ENCODE measurements at regions not wholly inside any gene's neighbourhood (a gene's known extent, or its start where the extent isn't known, plus 50 kb on each side); places are given as distances from the start of the nearest gene placed in this dataset.
"Not testable (repeated sequence)": the region's sequence is repeated elsewhere in the genome, so short reads cannot be mapped to it uniquely, and the experiment has no call there.

DNA sequence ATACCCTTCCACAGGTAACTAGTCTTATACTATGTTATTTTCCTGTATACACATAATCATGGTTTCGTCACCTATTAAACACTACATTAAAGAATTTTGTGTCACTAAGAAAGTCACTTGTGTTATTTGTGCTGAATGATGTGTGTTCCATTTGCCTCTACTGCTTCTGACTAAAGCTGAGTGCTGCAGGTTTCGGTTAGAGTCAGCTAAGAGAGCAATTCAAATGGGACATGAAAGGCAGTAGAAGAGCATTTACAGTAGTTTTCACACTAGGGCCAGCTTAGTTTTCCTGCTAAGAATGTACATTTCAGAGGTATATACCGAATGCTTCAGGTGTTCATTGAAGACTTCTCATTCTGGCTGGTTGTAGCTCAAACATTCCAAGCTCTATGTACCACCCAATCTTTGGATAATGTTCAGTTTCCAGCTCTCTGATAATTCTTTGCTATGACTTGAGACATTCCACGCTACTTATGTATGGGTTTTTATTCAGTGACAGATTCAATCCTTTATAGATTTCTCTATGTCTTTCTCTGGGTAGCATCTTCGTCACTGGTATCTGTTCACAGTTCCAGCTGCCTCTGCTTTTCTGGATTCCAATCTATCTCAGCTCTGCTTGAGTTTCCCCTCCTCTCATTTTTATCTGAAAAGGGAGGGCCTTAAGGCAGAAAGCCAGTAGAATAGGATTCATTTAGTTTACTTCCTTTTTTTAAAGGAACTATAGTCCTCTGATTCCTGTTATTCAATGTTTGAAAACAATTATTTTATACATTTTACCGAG lies 164.4 kb downstream of the CXXC4 start:
- DNase-seq (ENCODE audit: low spot score): no peak

DNA sequence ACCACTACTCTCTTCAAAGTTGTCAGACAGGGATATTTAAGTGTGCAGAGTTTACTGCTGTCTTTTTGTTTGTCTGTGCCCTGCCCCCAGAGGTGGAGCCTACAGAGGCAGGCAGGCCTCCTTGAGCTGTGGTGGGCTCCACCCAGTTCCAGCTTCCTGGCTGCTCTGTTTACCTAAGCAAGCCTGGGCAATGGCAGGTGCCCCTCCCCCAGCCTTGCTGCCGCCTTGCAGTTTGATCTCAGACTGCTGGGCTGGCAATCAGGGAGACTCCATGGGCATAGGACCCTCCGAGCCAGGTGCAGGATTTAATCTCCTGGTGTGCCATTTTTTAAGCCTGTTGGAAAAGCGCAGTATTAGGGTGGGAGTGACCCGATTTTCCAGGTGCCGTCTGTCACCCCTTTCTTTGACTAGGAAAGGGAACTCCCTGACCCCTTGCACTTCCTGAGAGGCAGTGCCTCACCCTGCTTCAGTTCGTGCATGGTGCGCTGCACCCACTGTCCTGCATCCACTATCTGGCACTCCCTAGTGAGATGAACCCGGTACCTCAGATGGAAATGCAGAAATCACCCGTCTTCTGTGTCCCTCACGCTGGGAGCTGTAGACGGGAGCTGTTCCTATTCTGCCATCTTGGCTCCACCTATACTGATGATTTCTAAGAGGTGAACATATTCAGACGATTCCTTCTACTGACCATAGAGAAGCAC lies 167.6 kb downstream of the CXXC4 start:
- not testable (repeated sequence) for DNase-seq (ENCODE audit: low spot score)

DNA sequence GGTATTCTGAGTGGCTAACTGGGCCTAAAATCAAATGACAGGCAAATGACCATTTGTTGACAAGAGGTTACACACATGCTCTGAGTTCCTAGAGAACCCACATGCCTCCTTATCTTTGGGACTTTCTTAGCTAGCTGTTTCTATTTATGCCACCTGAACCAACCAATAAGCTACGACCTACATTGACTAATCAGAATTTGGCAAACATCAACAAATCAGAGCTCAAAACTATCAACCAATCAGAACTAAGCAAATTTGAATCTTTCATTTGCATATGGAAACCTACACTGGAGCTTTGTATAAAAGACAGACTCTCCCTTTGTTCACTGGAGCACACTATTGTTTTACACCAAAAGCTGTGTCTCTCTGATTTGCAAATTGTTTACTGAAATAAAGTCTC lies 192.0 kb downstream of the CXXC4 start:
- no peak for DNase-seq (ENCODE audit: low spot score)

DNA sequence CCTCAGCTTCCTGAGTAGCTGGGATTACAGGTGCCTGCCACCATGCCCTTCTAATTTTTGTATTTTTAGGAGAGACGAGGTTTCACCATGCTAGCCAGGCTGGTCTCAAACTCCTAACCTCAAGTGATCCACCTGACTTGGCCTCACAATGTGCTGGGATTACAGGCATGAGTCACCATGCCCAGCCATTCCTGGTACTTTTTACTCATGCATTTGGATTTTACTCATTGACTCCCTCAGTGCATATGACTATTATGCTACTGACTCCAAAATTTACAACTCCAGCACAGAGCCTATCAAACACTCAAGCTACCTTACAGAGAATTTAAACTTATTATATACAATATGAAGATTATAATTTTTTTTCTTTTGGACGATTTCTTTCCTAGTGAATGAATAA lies 199.9 kb downstream of the CXXC4 start:
- DNase-seq (ENCODE audit: low spot score): no peak

DNA sequence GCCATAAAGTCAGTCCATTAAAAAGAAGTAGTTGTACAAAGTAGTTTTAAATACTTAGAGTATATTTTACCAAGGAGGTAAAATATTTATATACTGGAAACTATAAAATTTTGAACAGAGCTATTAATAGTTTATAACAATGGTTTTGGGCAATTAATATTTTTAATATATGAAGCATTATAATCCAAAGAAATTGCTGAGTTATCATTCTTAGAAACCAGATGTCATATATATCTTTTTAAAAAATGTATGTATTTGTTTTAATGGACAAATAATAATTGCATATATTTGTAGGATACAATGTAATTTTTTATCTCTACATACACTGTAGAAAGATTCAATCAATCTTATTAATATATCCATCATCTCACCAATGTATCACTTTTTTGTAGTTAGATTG lies 207.8 kb downstream of the CXXC4 start:
- DNase-seq (ENCODE audit: low spot score): no peak

DNA sequence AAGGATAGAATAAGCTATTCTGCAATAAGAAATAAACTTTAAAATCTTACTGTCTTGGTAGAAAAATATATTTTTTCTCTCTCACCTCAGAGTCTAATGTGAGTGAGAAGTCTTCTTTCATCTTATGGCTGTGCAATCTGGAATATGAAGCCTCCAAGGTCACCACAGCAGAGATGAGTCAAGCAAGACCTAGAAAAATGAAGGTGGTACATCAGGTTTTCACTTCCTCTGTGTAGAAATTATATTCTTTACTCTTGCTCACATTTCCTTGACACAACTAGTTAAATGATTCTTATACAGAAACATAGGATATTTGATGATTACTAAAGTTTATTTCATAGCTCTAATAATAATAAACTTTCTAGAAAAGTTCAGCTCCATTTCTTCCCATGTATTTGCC lies 211.4 kb downstream of the CXXC4 start:
- DNase-seq (ENCODE audit: low spot score): no peak

DNA sequence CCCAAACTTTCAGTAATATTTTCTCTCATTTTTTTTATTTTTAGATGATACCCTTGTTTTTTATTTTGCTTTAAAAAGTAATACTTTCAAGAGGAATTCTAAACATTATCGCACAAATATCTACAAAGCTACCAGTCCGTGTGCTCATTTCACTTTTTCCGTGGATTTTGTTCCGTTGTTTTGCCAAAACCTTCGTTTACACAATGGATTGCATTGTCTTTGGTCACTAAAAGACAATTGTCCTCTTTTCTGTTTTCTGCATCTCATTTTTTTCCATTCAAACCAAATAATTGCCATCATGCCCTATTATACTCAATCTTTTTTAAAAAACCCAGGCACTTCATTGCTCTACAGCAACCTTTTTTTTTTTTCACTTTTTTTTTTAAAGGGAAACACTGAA lies 214.9 kb downstream of the CXXC4 start:
- no peak for DNase-seq (ENCODE audit: low spot score)

DNA sequence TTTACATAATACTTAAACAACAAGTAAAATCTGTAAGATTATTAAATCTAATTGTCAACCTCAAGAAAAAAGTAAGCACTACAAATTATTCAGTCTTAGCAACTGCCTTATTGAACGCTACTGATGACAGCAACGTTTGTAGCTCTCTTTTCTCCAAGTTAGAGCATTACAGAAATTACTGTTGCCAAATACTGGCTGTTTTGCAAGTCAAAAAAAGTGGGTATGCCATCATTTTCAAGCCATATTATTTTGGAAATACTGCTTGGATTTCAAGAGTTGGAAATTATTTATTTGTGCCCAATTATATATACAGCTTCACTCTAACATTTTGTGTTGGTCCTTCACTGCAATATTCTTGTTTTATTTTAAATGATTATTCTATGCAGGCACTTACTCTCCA lies 221.7 kb downstream of the CXXC4 start:
- no peak for DNase-seq (ENCODE audit: low spot score)

DNA sequence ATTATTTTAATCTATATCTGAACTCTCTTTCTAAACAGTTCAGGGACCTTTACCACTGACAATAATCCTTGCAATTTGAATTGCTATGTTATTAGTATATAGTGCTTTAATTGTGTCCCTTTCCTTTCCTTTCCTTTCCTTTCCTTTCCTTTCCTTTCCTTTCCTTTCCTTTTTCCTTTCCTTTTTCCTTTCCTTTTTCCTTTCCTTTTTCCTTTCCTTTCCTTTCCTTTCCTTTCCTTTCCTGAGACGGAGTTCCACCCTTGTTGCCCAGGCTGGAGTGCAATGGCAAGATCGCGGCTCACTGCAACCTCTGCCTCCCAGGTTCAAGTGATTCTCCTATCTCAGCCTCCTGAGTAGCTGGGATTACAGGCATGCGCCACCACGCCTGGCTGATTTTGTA lies 225.1 kb downstream of the CXXC4 start:
- not testable (repeated sequence) for DNase-seq (ENCODE audit: low spot score)

DNA sequence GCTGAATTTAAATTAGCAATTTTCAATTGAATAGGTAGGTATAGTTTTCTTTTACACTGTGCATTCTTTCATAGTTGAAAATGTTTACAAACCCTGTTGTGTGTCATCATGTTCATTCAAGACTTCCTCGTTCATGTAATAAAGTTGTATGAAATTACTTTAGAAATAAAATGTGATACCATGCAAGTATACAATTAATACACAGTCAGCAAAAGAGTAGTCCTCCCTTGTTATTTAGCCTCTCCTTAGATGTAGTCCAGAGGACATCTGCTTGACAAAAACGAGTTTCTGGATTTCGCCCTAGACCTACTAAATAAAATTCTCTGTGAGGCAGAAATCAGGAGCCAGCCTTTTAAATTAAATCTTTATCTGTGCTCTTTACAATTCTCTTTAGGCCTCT lies 231.6 kb downstream of the CXXC4 start:
- no peak for DNase-seq (ENCODE audit: low spot score)

DNA sequence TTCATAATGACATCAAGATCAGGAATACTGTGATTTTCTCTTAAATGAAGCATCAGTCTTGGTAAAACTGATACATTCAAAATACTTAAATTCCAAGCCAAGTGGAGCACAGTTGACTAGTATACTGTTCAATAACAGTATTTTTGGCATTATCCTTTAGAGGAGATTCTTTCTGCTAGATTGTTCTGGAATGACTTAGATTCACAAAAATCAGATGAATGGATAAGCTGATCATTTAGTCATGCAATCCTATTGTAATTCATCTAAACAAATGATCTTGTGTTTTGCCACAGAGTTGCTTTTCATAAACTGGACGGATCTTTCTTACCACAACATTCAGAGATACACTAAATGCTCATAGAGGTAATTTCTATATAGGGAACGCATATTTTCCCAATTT lies 232.0 kb downstream of the CXXC4 start:
- DNase-seq (ENCODE audit: low spot score): no peak

DNA sequence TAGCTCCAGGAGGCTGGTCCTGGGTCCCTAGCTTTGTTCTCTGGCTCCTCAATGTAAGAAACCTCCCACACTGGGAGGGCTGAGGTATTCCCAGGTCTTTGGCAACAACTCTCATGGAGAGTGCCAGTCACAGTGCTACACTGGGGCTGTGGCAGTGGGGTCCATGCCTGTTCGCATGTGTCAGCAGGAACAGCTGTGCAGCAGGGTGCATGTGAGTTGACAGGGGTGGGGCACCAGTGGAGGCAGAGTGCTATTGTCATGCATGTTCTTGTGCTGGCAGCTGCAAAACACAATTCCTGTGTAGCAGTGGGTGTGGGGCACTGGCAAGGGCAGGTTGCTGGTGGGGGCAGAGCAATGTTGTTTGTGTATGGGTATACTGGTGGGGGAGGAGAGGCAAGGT lies 246.0 kb downstream of the CXXC4 start:
- no peak for DNase-seq (ENCODE audit: low spot score)

DNA sequence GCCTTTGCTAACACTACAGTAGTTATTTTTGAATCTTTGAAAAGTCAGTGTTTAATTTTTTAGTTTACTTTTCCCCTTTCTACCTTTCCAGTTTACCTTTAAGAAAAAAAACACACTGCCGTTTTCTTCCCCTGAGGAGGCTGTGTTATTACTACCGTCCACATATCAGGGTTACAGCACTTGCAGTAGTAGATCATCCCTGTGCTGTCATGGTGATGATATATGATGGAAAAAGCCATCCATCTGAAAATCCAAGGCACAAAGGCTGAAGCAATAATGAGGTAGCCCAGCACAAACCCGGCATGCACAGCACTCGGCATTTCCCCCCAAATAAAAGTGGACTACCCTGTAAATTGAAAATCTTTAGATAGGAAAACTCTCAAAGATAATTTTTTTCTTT lies 258.7 kb downstream of the CXXC4 start:
- no peak for DNase-seq (ENCODE audit: low spot score)

DNA sequence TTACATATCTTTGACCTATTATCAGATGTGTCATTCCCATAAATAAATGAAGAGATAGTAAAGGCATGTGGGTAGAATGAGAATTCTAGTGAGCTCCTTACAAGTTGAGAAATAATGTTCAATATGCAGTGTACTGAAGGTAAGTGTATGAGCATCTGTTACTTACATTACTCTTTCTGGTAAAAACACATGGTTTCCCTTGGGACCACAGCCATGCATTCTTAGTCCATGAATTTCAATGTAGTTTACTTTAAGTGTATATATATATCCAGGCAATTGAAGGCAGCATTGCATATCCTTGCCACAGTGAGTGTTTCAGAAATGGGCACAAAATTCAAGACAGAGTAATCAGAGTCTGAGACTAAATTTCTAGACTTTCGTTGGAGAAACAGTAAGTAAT lies 277.2 kb downstream of the CXXC4 start:
- no peak for DNase-seq (ENCODE audit: low spot score)

DNA sequence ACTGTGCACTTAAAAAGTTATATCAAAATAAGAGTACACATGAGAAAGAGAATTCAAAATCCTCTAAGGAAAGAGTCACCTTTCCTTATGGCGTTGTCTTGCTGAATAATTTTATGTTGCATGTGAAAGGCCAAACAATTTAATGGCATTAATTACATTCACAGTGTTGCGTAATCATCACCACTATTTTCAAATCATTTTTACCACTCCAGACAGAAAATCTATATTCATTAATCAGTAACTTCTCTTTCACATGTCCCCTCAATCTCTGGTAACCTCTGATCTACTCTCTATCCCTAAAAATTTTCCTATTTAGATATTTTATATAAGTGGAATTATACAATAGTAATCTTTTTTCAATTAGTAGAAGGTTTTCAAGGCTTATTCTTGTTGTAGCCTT lies 283.0 kb downstream of the CXXC4 start:
- no peak for DNase-seq (ENCODE audit: low spot score)

DNA sequence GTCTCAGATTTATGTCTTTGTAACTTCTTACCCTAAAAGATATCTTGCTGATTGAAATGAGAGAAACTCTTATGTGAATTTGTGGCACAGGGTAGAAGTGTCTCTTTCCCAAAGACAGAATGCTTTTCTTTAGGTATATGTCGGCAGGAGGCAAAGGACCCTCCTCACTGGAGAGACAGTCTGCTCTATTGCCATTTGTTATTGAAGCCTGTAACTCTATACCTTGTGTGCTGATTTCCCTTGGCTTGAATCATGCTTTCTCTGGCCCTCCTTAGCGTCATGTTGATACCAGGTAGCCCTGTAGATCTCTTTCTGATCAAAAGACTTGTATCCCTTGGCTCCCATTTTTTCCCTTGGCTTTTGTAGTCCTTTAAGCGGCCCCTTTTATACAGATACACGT lies 284.3 kb downstream of the CXXC4 start:
- DNase-seq (ENCODE audit: low spot score): no peak

DNA sequence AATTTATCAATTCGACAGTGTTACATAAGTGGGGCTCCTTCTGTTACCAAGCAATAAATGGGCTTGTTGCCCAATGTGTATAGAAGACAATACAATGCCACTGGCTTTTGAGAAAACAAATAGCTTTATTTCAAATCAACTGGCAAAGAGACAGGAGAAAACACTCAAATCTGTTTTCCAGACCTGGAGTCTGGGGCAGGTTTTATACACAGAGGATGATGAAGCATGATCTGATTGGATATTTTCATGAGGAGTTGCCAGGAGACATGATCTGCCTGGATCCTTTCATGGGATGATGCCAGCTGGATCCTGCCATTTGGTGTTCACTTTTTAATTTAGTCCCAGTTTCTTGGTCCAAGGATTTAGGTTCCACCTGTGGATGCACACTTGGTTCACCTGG lies 287.9 kb downstream of the CXXC4 start:
- no peak for DNase-seq (ENCODE audit: low spot score)

DNA sequence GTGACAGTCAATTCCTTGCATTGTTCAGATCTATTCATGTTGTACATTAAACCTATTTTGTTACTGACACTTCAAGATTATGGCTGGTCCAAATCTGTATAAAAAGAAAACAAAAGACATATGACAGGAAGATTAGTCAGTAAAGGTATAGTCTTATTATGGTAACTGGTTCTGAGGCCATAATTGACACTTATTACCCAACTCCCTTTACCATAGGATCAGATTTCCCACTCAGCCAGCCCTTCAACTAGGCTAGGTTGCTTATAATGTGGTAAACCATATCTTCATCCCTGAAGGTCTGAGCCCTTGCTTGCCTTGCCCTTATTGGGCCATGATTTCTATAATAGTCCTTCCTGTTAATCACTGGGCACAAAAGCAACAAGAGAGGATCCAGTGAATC lies 289.6 kb downstream of the CXXC4 start:
- no peak for DNase-seq (ENCODE audit: low spot score)

DNA sequence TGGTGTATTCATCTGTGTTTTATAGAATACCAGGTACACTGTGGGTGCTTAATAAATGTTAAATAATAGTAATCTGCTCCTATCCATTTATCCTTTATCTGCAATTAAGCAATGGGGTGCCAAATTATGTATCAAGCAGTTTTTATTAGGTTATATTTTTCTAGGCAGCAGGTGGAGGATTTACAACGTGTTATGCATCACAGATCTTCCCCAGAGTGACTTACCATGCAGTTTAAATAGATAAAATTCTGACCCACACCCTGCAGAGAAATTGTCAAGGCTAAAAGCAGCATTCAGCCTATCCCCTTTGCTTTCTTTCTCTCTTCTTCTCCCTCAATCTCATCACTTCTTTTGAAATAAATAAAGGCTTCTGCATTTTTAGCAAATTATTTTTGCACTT lies 306.4 kb downstream of the CXXC4 start:
- no peak for DNase-seq (ENCODE audit: low spot score)

DNA sequence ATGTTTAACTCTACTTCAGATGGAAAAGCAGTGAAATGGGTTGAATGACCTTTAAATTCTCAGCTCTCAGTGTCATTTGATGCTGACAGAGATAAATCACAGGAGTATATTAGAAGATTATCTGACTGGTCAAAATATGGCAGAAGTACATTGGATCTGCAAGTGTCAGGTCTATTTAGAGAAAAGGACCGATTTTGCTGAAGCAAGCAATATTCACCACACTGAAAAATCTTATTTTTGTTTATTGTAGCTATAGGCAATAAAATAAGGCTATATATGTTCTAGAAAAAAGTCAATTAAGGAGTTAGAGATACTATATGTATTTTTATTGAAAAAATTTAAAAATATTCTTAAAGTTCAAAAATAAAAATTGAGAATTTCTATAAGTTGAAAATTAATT lies 325.3 kb downstream of the CXXC4 start:
- DNase-seq (ENCODE audit: low spot score): no peak

DNA sequence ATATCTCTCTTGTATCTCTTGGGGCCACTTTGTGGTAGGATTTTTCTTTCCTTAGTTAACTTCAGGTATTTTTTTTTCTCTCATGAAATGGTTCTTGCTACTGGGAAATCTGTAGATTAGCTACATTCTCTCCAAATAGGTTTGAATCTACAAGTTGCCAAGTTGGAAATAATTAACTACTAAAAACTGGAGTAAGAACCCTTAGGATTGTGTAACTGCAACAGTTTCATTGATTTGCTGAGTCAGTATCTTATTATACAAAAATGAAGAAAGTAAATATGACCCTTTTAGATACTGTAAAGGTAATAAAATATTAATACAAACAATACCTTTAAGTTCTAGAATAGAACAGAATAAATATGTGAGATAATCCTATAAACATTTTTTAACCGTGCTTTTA lies 327.9 kb downstream of the CXXC4 start:
- no peak for DNase-seq (ENCODE audit: low spot score)

DNA sequence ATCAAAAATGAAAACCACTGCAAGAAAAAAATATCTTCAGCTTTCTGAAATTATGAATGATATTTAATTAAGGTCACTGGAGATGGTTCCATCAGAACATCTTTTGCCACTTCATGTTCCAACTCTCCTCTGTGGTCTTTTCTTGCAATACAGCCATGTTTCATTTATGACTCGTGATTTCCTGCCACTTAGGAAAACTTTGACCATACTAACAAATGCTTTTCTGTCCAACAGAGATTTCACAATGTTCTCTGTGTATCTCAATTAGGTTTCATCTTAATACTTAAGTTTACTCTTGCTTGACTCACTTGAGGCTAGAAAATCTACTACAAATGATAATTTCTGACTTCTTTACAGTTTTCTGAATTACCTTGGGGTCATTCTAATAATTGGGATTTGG lies 330.9 kb downstream of the CXXC4 start:
- no peak for DNase-seq (ENCODE audit: low spot score)

DNA sequence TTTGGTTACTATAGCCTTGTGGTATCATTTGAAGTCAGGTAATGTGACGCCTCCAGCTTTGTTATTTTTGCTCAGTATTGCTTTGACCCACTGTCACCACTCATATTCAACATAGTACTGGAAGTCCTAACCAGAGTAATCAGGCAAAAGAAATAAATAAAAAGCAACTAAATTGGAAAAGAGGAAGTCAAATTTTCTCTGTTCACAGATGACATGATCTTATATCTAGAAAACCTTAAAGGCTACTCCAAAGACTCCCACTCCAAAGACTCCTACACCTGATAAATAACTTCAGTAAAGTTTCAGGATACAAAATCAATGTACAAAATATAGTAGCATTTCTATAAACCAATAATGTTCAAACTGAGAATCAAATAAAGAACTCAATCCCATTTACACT lies 348.6 kb downstream of the CXXC4 start:
- no peak for DNase-seq (ENCODE audit: low spot score)

DNA sequence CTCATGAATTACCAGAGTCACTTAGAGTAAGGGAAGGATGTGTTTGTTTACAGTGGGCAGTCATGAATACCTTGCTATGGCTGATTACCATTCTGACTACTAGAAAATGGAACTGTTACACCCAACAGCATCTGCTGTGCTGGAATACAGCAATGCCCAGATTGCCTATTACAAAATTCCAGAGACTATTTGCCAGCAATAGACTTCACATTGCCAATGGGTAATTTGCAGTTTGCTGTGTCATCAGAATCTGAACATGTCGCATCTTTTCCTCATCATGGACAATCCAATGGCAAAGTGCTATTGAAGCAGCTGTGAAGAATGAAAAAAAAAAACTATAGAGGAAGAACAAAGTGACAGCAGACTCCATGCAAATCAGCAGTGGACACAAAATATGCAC lies 356.6 kb downstream of the CXXC4 start:
- DNase-seq (ENCODE audit: low spot score): no peak

Data from hematopoietic multipotent progenitor cell treated with erythropoietin and hydrocortisone succinate and interleukin-3 and kit ligand, for 15 days (in vitro differentiated cells).